Activated effector memory CD4-positive, alpha-beta T cell treated with anti-CD3 and anti-CD28 coated beads, Interleukin-2, amount 50 U/mL, for 16 hours (primary cell): ENCODE measurements at regions not wholly inside any gene's neighbourhood (a gene's known extent, or its start where the extent isn't known, plus 50 kb on each side); places are given as distances from the start of the nearest gene placed in this dataset.

Experiments used
- DNase-seq: peaks from one replicate; pipeline ENCODE4 v3.0.0-alpha.2; 2020

DNA sequence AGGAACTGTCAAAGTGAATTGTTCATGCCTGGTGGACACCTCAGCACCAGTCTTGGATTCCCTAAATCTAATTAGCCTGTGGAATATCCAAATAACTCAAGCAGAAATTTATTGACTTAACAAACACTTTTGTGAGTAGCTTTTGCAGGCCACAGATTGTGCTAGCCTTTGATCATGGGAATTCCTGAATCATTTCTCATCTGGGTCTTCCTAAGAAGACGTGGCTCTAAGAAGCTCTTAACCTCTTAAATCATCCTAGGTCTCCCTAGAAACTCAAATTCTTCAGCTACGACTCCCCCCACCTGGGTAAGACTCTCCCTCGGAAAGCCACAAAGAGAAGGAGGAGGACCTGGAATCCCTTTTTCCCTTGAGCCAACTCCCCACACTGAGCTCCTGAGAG, 53.8 kb upstream of the PSEN2 start:
- DNase-seq, result no peak

DNA sequence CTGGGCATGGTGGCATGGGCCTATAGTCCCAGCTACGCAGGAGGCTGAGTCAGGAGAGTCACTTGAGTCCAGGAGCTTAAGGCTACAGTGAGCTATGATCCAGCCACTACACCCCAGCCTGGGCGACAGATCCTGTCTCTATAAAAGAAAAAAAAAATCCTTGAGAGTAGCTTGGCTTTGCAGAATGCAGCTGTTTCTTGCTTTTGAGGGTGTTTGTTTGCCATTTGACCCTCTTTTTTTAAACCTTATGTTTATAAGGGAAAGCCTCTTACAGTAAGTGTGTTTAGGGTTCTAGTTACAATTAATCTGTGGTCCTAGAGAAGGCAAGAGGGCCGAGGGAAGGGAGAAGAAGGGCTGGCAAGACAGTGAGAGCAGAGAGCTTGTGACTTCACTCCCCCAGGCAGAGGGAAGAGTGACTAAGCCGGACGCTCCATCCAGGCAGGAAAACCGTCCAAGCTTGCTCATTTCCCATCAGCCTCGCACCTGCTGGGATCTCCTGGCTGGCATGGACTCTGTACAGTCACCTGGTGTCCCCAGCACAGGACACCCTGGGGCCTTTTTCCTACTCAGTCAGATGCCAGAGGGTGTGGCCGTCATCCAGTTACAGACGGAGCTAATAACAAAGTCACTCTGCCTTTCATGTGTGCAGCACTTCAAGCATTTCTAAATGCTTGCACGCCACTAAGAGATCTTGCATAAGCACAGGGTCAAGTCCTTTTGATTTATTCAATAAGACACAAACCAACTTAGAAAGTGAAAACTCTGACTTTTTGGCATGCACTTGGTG, 55.5 kb upstream of the PSEN2 start:
- no peak for DNase-seq

DNA sequence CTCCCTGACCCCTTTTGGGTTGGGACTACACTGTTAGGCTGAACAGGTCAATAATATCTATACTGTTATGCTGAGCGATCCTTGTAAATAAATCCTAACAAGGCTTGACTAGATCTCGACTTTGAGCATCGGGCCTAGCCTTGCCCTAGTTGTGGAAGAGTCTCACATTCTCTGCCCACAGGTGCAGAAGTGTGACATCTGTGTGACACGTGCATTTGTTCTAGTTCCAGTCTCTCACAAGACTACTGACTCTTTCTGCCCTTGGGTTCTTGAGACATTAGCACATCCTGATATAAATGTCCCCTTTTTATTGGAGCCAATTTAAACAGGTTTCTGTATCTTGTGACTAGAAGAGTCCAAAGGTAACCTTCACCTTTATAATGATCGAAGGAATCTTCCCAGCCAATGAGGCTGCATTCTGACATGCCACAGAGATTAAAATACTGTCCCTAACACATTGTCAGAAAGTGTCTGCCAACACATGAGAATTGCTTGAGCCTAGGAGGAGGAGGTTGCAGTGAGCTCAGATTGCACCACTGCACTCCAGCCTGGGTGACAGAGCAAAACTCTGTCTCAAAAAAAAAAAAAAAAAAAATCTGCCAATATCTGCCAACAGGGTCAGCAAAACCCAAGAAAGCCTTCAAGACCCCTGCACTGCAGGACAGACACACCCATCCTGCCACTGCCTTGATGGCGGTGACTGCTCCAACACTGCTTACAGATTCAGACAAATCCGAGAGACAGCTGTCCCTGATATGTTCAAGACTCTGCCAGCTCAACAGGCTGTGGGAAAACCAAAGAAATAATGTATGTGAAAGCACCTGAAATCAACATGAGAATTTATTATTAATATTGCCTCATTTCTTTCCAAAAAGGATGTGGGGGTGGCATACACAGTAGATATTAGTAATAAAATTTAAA, 56.5 kb upstream of the PSEN2 start:
- peak; percentile 2 for DNase-seq

DNA sequence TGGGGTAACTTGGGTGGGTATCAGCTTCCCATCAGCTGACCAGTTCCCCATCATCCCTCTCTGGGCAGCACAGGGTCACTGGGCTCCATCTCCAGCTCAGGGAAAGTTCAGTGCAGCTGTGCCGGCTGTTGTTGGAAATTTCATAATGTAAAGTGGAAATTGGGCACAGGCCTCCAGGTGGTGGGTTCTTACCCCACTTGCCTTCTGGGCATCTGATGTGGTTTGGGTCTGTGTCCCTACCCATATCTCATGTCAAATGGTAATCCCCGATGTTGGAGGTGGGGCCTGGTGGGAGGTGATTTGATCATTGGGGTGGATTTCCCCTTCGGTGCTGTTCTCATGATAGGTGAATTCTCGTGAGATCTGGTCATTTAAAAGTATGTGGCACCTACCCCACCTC, 59.7 kb upstream of the PSEN2 start:
- DNase-seq, result no peak

DNA sequence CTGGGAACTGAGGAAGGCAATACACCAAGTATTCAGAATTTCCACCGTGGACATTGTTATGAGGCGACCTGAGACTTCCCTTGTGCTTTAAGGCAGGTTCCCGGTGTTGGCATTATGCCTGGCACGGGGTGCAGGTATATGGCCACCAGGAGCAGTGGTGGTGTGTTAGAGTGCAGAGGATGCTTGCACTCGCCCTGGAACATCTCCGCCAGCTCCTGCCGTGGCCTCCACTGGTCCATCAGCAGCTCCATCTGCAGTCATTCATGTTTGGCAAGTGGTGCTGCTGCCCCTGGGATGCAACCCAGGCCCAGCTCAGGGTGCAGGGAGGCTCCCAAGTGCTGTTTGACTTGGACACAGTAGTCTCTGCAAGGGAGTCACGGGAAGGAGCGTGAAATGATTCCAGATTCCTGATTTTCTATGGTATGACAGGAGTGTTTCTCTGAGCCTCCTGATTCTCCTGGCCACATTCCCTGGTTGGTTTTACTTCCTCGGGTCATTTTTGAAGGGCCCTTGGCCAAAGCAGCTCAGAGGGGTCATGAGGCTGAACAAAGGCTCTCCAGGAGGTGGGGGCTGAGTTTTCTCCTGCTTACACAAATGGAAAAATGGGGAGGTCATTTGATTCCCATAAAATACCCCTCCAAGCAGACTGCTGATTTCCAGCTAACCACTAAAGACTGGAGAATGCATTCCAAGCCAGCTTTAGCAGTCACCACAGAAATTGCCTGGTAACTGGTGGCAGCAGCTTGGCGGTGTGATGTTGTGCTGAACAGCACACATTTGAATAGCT, 60.4 kb upstream of the PSEN2 start:
- DNase-seq, result no peak

DNA sequence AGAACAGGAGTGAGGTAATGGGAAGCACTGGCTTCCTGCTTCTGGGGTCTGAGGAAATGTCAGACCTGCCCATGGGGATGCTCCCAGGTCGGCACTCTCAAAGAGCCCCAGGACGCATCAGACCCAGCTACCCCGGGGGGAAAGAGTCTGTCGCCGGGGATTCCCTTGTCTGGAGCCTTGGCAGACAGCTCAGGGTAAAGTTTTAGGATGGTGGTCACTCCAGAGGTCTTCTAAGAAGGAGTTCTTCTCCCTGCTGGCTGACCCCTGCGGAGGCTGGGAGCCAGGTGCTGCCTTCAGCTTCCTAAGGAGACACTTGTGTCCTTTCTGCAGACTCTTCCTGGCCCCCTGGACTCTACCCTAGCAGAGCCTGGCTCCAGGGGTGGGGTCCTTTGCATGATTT, 61.9 kb upstream of the PSEN2 start:
- DNase-seq, result no peak

DNA sequence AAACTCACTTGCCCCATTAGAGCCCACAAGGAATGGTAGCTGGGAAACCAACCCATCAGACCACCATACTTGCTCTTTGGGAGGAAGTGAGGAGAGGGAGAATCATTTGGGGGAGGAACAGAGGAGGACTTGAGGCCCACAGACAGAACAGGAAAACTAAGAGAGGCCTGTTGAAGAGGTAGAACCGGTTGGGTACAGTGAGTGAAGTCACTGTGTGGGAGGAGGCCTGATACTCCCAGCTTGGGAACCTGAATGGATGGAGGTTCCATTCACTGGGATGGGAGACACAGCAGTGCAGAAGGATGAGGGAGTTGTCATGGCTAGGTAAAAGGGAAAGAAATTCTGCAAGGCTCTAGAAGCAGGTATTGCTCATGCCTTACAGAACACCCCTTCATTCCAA, 63.4 kb upstream of the PSEN2 start:
- no peak for DNase-seq

DNA sequence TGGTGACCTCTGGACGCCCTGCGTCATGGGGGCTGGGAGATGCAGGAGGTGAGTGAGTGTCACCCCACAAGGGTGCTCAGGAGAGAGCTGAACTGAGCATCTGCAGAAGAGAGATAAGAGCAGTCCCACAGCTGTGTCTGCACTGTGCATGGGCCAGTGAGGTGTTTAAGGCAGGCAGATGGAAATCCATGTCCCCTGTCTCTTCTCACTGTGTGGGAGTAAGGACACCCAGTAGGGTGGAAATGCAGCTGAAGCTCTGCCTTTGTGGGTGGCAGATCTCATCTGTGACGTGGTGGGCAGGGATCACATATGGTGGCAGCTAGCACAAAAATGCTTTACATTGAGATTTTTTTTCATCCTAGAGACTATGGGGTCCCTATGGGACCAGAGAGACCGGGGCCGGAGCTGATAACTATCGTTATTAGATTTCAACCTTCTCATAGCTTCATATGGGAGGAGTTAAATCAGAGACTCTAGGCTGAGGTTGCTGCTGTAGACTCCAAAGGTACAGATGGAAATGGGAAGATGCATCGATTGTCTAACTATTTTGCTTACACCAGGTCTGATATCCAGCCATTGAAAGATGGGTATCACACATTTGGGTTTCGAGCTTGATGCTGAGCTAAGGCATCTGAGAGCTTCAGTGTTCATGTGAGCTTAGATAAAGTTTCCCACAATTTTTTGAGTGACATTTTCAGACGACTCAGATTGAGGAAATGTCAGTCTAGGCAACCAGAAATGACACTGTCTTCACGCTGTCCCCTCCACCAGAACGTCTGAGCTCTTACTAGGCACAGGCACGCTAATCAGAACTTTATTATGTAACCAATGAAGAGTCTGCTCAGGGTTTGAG, 65.3 kb upstream of the PSEN2 start:
- no peak for DNase-seq

DNA sequence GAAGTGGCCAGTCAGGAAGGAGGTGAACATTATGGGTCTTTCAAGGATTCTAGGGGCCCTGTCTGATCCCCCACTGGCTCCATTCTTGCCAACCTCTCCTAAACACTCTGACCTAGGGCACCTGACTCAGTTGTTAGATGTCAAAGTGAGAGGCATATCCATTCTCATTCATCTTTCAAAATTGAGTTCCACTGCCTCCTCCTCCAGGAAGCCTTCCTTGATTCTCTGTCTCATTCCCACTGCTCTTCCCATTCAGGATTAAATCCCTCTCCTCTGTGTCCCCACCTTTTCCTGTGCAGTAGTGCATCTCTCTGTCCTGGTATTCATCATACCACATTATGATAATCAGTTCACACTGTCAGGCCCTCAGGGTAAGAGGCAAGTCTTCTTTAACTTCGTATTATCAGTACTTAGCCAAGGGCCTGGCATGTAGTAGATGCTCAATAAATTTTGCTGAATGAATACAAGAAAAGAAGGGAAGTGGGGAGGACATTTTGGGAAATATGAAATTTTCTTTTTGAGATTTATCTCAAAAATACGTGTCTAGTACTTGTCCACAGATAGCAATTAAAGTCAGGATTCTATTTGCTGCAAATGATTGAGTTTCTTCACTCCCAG, 61.8 kb upstream of the ITPKB start:
- no peak for DNase-seq

DNA sequence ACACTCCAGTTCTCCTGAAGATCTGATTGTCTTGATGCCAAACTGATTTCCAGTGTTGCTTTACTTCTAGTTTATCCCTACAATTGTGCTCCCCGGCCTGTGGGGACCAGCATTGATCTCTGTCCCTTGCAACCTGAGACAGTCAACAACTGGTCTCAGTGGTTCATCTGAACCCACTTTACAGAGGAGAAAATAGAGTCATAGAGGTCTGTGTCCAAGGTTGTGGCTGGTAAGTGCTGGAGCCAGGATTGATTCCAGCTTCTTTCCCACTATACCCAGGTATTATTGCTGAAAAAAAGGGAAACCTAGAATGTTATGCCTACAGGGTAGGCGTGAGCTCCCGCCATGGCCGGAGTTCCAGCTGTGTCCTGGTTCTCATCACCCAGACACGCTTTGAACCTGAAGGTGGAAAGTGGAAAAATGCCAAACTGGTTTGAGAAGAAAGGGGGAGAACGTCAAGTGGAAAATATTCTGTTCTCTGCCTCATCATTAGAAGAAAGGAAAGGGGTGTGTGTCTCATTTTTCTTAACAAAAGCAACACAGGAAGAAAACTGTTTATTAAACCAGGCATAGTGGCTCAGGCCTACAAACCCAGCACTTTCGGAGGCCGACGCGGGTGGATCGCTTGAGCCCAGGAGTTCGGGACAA, 60.7 kb upstream of the ITPKB start:
- DNase-seq, result no peak

DNA sequence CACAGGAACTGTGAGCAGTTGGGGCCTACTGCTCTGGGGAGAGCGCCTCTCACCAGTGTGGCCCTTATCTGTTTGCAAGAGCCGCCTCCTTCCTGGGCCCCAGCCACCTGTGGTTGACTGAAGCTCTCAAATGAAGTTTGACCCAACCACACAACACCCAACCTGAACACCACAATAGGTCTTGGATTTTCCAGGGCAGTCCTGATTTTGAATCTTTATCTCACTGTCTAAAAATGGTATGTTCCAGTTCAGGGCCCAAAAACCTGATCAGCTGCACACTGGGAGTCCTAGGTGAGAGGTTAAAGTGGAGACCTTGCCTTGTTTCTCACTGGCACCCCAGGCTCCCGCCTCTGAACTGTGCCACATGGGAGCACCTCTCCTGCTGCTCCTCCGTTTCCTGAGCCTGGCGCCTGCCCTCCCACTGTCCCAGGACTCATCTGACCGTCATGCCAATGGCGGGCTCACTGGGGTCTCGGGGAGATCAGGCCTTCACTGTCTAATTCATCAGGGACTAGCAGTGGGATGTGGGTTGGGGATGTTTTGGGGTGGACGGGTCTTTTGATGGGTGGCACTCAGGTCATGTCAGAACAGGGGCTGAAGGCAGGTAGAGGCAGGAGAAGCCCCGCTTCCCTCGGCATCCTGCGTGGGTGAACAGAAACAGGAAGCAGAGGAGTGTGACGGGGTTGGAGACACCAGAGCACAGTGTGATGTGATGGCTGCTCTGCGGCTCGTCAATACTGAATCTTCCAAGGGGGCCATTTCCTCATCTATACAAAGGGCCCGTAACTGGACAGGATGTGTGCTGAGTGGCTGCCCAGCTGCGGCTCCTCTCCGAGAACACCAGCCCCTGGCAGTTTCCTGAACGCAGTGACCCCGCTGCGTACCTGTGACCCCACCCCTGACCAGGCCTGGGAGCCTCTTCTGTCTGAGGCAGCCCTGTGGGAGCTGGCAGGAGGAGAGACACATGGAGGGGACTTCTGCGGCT, 59.6 kb upstream of the ITPKB start:
- peak; percentile 83 for DNase-seq

DNA sequence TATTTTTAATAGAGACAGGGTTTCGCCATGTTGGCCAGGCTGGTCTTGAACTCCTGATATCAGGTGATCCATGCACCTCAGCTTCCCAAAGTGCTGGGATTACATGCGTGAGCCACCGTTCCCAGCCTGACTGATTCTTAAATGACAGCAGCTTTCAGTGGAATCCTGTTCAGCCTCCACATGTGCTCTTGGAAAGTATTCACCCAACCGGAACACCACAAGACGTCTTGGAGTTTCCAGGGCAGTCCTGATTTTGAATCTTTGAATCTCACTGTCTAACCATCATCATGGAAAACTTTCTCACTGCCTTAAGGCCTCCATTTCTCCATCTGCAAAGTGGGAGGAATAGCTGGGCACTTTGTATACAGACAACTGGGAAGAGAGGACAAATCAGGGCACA, 58.1 kb upstream of the ITPKB start:
- DNase-seq, result no peak

DNA sequence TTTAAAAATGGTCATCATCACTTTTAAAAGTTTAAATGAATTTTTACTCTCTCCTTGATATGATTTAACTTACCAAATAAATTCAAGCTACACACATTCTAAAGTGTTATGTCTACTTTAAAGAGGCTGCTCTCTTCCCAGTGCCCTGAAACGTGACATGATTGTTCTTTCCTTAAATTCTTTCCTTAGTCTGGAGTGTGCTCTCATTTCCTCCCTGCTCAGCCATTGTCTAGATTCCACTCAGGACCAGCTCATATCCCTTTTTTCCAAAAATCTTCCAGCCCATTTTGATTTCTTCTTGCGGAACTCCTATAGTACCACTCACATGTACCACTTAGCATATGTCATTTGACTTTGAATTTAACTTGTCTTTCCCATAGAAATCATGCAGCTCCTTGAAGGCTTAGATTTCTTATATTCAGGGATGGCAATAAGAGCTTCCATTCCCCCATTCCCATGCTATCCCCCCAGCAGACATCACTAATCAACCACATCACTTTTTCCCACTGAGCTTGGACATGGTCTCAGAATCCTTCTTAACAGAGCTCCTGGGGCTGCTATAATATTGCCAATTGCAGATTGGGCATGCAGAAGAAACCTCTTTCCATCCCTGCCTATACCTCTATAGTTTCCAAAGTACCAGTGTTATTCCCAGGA, 54.7 kb upstream of the ITPKB start:
- DNase-seq, result no peak

DNA sequence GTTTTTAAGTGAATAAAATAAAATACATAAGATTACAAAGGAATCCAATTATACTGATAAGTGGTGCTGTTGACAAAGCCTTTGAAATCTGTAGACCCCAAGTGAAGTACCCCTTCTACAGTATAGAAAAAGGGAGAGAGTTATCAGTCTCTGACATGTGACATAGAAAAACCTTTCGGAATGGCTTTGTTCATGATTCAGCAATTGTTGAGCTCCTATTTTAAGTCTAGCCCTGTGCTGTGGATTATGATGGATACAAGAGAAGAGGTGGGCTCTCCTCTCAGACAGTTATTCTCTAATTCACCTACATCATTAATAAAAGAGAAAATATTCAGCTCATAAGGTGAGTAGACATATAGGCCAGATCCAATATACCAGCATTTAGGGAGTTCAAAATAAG, 53.3 kb upstream of the ITPKB start:
- DNase-seq, result no peak

DNA sequence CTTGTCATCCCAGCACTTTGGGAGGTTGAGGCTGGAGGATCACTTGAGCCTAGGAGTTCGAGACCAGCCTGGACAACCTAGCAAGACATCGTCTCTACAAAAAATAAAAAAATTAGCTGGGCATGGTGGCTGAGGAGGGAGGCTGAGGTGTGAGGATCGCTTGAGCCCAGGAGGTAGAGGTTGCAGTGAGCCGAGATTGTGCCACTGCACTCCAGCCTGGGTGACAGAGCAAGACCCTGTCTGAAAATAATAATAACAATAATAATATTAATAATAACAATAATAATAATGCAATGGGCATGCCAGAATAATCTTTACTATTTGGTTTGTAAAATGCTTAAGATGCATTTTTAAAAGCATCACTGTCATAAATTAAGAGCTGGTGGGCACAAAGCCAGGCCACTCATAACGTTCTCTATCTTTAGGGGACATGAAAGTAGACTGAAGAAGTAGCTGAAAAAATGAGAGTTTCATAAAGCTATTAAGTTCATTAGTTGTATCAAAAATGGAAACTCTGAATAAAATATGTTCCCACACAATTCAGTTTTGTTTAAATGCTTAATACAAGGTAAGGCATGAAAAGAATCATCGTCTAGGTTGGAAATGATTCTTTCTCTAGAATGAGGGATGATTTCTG, 51.6 kb upstream of the ITPKB start:
- no peak for DNase-seq

DNA sequence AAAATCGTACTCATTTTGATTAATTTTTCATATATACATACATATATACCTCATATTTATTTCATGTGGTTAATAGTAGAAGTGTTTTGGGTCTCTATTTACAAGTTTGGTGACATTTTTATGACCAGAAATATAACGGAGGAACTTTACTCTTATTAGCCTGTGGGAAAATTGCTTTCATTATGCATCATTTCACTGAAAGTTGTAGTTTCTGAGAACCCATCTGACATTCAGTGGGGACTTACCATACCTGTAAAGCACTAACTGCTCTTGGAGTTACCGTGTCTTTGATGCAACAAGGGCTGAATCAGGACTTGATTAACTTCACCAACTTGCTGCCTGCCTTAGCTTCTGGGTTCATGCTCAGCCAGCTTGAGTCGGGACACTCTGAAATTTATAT, 49.9 kb upstream of the ITPKB start:
- no peak for DNase-seq
